AG08395 (cell line): ENCODE measurements at regions not wholly inside any gene's neighbourhood (a gene's known extent, or its start where the extent isn't known, plus 50 kb on each side); places are given as distances from the start of the nearest gene placed in this dataset.

Source experiments
- DNase-seq: peaks from one replicate; pipeline ENCODE4 v3.0.0; 2012; ENCODE audit warnings: mixed read lengths, low spot score

DNA sequence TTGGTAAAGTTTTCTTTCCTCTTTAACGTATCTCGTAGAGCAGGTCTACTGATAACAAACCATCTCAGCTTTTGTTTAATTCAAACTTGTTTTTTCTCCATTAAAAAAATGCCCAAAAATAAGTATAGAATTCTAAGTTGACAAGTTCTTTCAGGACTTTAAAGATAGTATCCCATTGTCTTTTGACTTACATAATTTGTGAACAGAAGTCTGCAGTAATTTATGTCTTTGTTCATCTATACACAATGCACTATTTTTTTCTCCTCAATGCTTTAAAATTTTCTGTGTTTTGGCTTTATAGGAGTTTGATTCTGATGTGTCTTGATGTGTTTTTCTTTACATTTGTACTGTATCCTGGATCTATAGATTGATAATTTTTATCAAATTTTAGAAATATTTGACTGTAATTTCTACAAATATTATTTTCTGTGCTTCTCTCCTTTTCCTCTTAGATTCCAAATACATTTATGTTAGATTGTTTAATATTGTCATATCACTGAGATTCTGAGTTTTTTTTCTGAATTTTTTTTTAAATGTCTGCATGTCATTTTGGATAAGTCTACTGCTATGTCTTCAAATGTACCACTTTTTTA, 143.3 kb downstream of the FTCDNL1 start:
- no peak for DNase-seq

DNA sequence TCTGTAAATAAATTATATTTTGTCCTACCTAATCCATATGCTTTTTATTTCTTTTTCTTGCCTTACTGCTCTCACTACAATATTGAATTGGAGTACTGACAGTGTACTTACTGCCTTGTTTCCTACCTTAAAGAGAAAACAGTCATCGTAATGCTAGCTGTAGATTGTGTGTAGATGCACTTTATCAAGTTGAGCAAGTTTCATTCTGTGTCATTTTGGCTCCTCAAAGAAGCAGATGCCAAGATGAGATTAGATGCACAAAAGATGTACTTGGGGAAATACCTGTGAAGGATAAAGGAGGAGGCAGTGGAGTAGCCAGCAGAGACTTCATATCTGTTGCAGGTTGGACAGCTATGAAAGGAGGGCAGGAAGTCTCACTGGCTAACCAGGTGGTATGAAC, 145.5 kb downstream of the FTCDNL1 start:
- no peak for DNase-seq

DNA sequence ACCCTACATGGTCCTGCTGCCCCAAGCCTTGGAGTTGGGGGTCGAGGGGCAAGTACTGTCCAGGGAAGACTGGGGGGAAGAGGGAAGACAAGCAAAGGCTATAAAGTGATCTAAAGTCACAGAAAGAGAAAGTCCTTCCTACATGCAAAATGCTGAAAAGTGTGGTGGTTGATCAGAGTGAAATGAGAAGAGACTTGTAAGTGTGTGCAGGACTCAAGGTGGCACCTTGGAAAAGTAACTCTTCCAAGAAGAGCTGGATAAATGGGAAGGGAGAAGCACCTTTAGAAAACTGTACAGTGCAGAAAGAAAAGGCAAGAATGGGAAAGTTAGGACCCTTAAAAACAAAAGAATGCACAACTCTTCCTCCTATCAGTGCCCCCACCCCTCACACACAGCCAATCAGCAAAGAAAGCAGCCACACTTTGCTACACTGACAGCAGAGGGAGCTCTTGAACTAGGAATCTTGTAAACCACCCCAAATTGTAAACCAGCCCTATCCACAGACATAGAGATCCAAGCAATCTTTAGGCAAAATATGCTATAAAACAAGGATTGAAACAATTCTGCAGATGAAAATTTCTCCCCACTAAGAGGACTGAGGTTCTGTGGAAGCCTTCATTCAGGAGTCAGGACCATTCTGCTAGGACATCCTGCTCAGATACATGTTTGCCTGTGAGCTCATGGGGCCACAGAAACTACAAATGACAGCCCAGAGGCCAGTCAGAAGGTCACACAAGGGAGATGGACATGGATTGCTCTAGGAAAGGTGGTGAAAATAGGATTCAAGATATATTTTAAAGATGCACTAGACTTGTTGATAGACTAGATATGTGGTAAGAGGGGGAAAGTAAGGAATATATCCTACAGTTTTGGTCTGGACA, 146.4 kb downstream of the FTCDNL1 start:
- peak; percentile 64 for DNase-seq

DNA sequence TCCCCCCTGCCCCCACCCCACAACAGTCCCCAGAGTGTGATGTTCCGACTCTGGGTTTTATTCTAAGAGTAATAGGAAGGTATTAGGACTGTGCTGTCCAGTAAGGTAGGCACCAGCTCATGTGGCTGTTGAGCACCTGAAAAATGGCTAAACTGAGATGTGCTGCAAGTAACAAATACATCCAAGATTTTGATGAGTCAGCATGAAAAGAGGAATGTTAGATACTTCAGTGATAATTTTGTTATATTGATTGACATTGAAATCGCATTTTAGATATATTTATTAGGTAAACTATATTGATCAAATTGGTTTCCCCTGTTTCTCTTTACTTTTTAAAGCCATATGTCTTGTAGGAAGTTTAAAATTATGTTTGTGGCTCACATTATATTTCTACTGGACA, 147.8 kb downstream of the FTCDNL1 start:
- no peak for DNase-seq

DNA sequence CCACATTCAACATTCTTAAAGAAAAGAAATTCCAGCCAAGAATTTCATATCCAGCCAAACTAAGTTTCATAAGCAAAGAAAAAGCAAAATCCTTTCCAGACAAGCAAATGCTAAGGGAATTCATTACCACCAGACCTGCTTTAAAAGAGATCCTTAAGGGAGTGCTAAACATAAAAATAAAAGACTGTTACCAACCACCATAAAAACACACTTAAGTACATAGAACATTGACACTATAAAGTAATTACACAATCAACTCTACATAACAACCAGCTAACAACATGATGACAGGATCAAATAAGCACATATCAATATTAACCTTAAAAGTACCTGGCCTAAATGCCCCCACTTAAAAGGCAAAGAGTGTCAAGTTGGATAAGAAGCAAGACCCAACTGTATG, 153.5 kb downstream of the FTCDNL1 start:
- DNase-seq: no peak

DNA sequence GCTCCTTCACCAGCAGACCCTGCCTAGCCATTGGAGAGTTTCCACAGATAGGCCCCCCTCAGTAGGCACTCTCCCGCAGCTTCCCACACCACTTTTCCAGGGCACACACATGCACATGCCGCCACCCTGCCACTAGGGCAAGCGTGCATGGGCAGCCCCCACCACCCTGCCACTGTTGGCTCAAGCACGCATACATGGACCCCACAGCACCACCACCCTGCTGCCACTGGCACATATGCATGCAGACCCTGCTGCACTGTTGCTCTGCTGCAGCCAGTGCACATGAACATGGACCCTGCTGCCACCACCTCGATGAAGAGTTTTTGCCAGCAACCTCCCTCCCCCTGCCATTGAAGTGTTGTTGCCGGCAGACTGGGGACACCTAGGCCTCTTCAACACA, 154.9 kb downstream of the FTCDNL1 start:
- DNase-seq: no peak

DNA sequence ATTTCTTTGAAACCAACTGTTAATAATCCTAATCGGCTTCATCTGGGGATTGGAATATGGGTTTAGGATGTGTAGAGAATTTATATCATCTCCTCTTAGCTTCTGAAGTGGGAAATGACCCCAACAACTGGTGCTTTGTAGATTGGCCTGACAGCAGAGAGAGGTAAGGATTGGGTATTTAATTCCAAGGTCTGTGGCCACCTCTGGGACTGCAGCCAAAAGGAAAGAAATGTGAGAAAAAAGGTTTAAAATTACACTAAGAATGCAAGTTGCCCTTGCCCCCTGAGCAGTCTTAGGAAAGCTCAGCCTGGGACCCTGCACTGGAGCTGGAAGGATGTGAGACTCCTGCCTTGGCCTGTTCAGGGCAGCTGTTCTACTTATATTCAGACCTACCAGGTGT, 157.1 kb downstream of the FTCDNL1 start:
- no peak for DNase-seq

DNA sequence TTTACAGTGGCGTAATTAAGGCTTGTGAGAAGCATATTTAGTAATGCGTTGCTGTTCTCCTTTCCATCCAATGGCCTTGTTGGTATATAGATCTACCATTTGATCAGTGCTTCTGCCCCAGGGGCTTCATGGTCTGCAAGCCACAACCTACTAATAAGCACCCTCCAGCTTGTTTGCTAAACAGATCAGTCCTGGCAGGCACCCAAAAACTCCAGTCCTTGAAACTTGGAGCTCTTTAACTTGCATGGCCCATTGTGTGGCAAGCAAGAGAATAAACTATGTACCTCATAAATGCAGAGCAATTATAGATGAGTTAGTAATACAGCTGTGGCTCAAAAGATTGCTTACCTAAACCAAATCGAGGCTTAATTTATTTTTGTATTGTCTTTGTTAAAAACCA, 158.5 kb downstream of the FTCDNL1 start:
- no peak for DNase-seq

DNA sequence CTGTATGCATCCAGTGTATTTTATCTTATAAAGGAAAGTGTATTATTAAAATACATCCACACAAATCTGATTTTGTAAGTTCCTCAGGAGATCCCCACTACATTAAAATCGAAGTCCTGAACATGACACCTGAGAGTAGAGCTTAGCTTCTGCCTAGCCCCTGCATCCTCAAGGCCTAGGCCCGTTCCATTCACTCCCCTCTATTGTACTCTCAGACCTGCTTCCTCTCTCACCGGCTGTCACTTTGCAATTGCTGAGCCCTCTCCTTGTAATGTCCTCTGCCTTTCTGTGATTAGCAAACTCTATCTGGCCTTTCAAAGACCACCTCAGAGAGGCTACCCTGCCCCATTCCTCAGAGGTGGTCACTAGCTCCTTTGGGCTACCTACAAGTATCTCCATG, 160.8 kb downstream of the FTCDNL1 start:
- no peak for DNase-seq

DNA sequence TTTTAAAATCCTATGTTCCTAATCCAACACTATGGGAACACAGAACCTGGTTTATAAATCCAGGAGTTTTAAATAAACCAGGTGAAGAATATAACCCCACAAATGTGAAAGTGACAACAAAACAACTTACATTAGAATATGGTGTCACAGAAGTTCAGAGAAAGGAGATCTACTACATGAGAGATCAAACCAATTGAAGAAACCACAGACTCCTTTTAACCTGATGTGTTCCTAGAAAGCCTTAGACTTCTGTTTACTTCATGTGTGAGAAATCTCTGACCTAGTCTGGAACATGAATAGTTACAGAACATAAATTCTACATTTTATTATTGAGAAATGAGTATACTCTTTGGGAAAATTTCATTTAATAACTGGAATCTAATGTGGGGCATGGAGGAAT, 165.3 kb downstream of the FTCDNL1 start:
- no peak for DNase-seq

DNA sequence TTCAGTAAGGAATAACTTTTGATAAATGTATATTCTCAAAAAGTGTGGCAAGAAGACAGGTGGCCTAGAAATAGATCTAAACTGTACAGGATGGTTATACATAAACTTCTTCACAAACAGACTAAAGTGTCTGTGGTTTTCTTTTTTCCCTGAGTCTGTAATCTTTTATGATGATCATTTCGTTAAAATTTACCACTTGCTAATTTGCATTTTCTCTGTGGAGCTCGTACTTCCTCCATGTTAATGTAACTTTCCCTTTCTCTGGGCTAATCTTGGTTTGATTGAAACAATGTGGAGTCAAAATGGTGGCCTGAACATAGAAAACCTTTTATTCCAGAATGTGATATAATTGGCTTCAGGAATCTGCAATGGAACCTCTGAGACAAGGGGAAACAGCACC, 166.2 kb downstream of the FTCDNL1 start:
- no peak for DNase-seq

DNA sequence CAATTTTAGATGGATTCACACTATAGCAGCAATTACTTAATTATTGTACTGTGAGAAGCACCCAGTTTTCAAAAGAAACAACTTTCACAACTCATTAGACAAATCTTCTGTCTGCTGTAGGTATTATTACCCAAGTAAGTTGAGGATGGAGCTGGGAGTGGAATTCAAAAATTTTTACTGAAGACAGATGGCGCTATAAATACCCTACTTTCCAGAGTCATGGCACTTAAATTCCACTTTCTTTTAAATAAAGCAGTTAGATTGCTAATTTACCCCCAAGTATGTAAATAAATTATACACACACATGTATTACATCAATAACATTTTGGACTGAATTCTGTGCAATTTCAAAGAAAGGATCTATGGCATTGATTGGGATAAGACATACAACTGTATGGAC, 166.8 kb downstream of the FTCDNL1 start:
- DNase-seq: no peak

DNA sequence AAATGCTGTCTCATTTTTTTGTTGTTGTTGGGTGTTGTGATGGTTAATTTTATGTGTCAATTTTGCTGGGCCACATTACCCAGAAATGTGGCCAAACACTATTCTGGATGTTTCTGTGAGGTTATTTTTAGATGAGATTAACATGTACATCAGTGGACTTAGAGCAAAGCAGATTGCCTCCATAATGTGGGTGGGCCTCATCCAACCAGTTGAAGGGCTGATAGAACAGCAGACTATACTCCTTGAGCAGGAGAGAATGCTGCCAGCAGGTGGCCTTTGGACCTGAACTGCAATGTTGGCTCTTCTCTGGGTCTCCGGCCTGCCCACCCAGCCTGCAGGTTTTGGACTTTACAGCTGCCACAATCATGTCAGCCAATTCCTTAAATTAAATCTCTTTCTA, 169.0 kb downstream of the FTCDNL1 start:
- DNase-seq: no peak

DNA sequence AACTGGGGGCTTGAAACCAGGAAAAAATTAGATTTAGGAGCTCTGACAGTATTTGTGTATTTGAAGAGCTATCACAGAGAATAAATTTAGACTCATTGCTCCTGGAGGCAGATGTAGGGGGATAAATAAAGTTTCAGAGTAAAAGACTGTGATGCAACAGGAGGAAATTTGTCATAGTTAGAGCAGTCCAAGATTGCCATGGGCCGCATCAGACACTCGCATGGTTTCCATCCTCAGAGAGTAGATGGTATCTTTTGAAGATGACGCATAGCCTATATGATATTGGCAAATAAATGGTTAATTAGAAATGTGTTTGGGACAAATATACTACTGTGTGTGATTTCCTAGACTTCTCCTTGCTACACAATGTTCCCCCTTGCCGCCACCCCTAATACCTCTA, 170.5 kb downstream of the FTCDNL1 start:
- no peak for DNase-seq

DNA sequence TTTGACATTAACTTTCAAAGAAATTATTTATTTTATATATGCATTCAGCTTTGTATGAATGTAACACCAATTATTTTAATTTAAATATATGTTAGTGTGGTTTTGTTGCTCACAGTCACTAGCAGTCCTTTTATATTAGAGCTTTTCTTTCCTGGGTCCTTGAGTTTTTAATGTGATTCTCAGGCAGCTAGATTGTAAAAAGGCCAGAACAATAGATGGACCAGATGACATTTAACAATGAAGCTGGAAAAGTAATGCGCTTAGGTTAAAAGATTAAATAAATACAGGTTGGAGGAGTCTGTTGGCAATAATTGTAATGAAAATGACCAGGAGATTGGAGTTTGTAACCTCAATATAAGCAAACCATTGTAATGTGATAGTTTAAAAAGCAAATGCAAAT, 171.1 kb downstream of the FTCDNL1 start:
- DNase-seq: no peak

DNA sequence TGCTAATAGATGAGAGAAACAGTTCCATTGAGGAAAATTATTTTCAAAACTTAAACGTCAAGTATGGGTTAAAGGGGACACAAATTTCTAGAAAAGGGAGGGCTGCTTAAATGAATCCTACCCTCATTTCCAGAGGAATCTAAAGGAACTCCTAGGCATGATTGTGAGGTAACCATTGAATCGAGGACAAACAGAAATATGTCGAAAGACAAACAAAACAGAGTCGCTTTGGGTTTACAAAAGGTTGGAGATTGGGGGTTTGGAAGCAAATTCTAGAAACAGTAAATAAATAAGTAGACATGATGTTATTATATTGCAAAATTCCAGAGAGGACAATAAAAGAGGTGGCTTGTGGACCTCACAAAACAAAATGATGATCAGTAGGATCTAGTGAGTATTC, 173.1 kb downstream of the FTCDNL1 start:
- no peak for DNase-seq

DNA sequence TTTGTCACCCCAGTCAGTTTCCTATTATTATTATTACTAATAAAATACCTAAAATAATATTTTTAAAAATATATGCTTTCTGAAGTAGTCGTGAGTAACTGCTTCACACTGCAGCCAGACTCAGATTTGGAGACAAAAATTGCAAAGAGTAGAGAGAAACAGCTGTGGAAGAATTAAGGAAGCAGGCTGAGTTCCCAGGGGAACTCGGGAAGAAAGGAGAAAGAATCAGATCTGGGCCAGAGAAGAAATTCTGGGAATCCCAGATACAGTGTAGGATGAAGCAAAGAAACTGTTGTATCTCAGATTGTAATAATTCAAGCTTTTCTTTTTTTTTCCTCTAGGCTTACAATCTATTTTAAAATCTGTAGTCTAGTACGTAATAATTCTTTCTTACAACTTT, 182.3 kb downstream of the FTCDNL1 start:
- no peak for DNase-seq

DNA sequence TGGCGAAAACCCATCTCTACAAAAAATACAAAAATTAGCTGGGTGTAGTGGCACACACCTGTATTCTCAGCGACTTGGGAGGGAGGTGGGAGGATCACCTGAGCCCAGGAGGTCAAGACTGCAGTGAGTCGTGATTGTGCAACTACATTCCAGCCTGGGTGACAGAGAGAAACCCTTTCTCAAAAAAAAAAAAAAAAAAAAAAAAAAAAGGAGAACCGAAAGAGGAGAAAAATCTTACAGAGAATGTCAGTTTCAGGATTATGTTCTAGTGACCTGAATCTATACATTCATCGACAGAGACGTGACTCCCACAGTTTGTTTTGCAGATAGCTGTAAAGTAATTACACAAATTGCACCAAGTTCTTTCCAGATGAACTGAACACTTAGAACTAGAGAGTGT, 187.8 kb downstream of the FTCDNL1 start:
- no peak for DNase-seq

DNA sequence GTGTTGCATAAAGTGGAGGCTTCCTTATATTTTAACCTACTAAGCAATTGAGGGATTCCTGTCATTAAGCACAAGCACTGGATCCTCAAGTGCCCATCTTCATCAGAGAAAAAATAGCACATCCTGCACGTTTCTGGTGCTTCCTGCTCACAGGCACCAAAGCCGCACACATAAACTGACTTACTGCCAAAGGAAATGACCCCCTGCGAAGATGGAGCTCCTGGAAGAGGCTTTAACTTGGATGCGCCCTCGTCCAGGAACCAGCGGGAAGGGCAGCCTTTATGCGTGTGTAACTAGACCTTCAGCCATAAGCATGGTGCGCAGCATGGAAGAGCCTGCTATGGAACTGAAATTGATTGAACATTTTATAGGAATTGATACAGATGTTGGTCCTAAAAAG, 188.7 kb downstream of the FTCDNL1 start:
- no peak for DNase-seq

DNA sequence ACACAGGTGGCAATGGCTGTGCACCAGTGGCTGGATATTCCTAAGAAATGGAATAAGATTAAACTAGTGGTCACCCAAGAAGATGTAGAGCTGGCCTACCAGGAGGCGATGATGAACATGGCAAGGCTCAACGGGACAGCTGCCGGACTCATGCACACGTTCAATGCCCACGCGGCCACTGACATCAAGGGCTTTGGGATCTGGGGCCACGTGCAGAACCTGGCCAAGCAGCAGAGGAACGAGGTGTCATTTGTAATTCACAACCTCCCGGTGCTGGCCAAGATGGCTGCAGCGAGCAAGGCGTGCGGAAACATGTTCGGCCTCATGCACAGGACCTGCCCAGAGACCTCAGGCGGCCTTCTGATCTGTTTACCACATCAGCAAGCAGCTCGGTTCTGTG, 190.8 kb downstream of the FTCDNL1 start:
- DNase-seq: no peak

DNA sequence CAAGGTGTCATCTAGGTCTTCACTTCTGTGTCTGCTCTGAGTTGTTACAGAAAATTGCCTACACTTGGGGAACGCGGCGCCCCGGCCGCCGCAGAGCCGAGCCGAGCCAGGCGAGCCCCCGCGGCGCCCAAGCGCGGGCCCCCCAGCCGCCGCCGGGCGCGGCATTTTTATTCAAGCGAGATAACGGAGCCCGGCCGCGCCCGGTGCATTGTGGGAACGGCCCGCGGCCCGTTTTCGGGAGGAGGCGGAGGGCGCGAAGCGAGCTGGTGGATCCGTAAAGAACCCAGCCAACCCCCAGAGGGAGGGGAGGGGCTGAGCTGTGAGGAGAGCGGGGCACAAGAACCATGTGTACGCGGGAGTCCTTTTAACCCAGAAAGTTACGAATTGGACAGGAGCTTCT, 191.8 kb downstream of the FTCDNL1 start:
- peak; percentile 32 for DNase-seq

DNA sequence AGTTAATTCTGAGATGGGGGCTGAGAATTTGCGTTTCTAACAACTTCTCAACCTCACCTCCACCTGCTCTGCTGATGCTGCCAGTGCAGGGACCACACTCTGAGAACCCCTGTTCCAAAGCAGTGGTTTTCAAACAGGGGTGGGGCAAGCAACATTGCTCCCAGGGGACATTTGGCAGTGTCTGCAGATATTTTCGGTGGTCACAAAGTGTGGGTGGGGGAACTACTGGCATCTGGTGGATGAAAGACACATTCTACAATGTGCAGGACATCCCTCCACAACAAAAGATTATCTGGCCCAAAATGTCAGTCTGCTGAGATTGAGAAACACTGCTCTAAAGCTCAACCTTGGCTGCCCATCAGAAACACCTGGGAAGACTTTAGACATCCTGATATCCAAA, 188.7 kb upstream of the SATB2 start:
- no peak for DNase-seq

DNA sequence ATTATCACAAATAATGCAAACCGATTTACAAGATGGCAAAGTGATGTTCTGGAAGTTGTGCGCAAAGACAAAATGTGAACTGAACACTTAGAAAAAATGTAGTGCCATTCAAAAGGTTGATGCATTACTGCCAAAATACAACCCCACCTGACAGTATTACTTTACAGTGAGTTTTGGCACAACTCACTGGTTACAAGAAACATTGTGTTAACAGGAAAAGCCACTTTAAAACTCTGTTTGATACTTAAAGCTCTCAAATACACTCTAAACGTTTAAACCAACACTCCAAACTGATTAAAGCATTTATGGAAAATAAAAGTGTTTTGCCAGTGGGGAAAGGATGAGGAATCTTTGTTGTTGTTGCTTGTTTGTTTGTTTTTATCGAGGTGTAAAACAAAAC, 173.4 kb upstream of the SATB2 start:
- no peak for DNase-seq

DNA sequence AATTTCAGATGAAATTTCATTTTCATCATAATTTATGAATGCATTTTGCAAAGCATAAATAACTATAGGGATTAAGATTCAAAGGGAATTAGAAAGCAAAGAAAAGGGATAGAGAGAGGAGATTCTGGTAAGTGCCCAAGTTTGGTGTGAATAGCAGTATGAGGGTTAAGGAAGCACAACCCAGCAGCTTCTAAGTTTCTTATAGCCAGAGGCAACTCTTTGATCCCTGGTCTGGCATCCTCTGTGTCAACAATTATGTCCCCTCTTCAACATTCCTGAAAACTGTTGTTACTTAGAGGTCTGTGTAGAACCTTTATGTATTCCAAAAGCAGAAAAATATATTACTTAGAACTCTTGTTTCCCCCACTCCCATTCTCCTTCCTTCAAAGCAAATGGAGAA, 171.6 kb upstream of the SATB2 start:
- DNase-seq: no peak
